ENCODE measurements at regions not wholly inside any gene's neighbourhood (a gene's known extent, or its start where the extent isn't known, plus 50 kb on each side); places are given as distances from the start of the nearest gene placed in this dataset.

DNA sequence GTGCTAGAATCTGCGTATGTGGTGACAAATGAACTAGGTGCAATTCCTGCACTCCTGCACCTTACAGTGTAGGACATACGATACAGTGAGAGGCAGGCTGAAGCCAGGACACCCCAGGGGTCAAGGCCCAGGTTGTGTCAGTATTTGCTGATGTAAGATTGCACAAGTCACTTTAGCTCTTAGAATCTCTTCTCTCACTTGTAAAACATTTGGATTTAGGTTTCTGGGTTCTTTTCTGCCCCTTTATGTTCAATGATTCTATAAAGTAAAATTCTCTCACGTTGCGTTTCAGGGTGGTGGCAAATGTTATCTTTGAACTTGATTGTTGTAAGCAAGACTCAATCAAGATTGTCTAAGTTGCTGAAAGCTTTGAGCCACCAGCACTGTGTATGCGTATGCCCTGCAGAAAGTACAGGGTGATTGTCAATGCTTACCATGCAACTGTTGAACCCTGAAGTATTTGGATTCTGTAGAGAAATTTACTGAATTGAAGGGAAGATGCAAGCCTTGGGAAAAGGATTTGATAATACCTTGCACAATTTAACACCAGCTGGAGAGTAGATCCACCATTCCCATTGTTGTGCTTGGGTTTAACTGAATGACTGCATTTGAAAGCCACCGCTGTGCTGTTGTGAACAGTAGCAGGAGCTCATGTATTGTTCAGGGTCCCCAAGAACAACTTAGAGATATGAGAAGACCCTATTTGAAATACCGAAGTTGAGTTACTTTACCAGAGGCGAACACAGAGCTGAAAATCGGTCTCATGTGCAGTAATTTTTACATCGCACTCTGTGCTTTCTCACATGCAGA lies 106.1 kb upstream of the CITED2 start:
- no peaks in the 10 kb centered on the region for H3K79me2 ChIP-seq (ENCODE audit: low read length)
- H2AFZ ChIP-seq (ENCODE audit: low read length) = no peak overlapping the region
- no peak overlapping the region for H3K27ac ChIP-seq (ENCODE audit: low read length)
- TF ChIP-seq CTCF (IDR thresholded peaks at IDR 0.05; ENCODE audit: low read length) = no peak
- no peak for TF ChIP-seq EZH2 (optimal IDR thresholded peaks at IDR 0.05; ENCODE audit: low read depth, low read length)
- no peak for TF ChIP-seq EZH2phosphoT487 (IDR thresholded peaks at IDR 0.05; ENCODE audit: low read length)
- H3K27me3 ChIP-seq (replicated peaks; ENCODE audit: insufficient read depth, low read length) = no peaks in the 10 kb centered on the region
- no peak overlapping the region for H3K4me3 ChIP-seq (ENCODE audit: low read length)
- H3K9me2 ChIP-seq (replicated peaks; ENCODE audit: insufficient read depth, low read length) = no peaks in the 10 kb centered on the region
- H3K4me2 ChIP-seq (ENCODE audit: low read depth, low read length) = no peak overlapping the region
- H3K36me3 ChIP-seq (replicated peaks; ENCODE audit: insufficient read depth, low read length) = no peaks in the 10 kb centered on the region
- peaks cover 17% of the 10 kb centered on the region; the same call in 1 of the 2 replicates for H3K4me1 ChIP-seq (ENCODE audit: low read length)
- H3K9ac ChIP-seq (ENCODE audit: low read length) = no peak overlapping the region
- H3F3A ChIP-seq (ENCODE audit: insufficient read depth, low read length) = no peaks in the 10 kb centered on the region; the same call in 1 of the 2 replicates
- DNase-seq = no peak
- no peaks in the 10 kb centered on the region for H4K20me1 ChIP-seq (ENCODE audit: insufficient read depth, low read length)
- no peaks in the 10 kb centered on the region for H3K9me3 ChIP-seq (replicated peaks; ENCODE audit: insufficient read depth, low read length)

DNA sequence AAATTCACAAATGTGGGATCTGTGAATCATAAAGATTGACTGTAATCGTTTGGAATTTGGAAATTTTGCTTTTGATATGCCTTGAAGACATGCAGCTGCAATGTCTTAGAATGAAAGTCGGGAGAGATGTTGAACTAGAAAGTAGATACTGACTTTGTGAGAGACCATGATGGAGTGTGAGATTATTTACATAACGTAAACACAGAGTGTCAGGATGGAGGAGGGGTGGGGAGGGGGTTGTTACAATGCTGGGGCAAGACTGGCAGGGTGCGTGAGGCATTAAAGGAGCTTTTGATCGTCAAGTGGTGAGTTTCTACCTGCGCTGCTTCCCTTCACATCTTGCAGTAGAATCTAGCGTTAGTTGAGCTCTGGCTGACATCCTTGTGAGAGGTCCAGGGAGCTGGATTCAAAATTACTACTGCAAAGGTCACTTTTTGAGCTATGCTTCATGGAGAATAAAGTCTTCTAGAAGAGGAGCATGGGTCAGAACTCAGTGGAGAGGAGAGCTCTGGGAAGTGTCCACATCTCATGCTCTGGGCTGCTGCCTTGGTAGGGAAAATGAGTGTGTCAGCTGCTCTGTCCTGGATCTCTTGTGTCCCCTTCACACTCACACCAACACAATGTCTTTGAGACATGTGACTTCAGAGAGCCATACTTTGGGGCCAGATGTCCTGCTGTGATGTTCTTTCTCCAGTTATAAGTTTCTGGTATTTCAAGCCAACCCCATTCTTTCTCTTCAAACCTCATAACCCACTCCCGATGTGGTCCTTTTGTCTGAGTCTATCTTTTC lies 105.2 kb upstream of the CITED2 start:
- Histone ChIP-seq H4K20me1 (ENCODE audit: insufficient read depth, low read length) (no peaks in the 10 kb centered on the region), H3K9ac (ENCODE audit: low read length) (no peak overlapping the region), H3K27me3 (replicated peaks; ENCODE audit: insufficient read depth, low read length) (no peaks in the 10 kb centered on the region), H3K9me3 (replicated peaks; ENCODE audit: insufficient read depth, low read length) (no peaks in the 10 kb centered on the region), H3K36me3 (replicated peaks; ENCODE audit: insufficient read depth, low read length) (no peaks in the 10 kb centered on the region), H3K79me2 (ENCODE audit: low read length) (no peaks in the 10 kb centered on the region), H3K27ac (ENCODE audit: low read length) (no peak overlapping the region), H3K4me1 (ENCODE audit: low read length) (peaks cover 17% of the 10 kb centered on the region; the same call in 1 of the 2 replicates), H3K4me2 (ENCODE audit: low read depth, low read length) (no peak overlapping the region), H2AFZ (ENCODE audit: low read length) (no peak overlapping the region), H3K4me3 (ENCODE audit: low read length) (no peak overlapping the region), H3K9me2 (replicated peaks; ENCODE audit: insufficient read depth, low read length) (no peaks in the 10 kb centered on the region), H3F3A (ENCODE audit: insufficient read depth, low read length) (no peaks in the 10 kb centered on the region; the same call in 1 of the 2 replicates)
- no peak for TF ChIP-seq EZH2 (optimal IDR thresholded peaks at IDR 0.05; ENCODE audit: low read depth, low read length)
- TF ChIP-seq EZH2phosphoT487 (IDR thresholded peaks at IDR 0.05; ENCODE audit: low read length) = no peak
- TF ChIP-seq CTCF (IDR thresholded peaks at IDR 0.05; ENCODE audit: low read length) = no peak
- no peak for DNase-seq

DNA sequence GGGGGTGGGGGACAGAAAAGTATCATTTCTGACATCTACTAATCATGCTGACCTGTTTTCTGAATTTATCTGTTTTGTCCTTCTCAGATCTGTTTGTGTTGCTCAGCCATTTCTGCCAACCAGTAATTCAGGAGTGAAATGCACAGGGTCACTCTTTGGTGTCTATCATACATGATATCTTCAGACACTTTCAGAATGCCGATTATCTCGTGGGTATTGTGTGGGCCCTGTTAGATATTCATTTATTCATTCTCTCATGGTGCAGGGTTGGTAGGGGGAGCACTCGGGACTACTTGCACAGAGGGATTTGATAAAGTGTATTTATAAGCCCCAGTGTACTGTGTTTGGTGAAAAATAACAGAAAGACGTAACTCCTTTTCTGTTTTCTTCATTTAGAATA lies 101.2 kb upstream of the CITED2 start:
- no peak overlapping the region for H3K4me2 ChIP-seq (ENCODE audit: low read depth, low read length)
- H2AFZ ChIP-seq (ENCODE audit: low read length) = no peak overlapping the region
- H3K27me3 ChIP-seq (replicated peaks; ENCODE audit: insufficient read depth, low read length) = no peaks in the 10 kb centered on the region
- H4K20me1 ChIP-seq (ENCODE audit: insufficient read depth, low read length) = no peaks in the 10 kb centered on the region
- TF ChIP-seq CTCF (IDR thresholded peaks at IDR 0.05; ENCODE audit: low read length) (no peak), EZH2 (optimal IDR thresholded peaks at IDR 0.05; ENCODE audit: low read depth, low read length) (no peak), EZH2phosphoT487 (IDR thresholded peaks at IDR 0.05; ENCODE audit: low read length) (no peak)
- no peak for DNase-seq
- H3K4me3 ChIP-seq (ENCODE audit: low read length) = no peak overlapping the region
- no peak overlapping the region for H3K27ac ChIP-seq (ENCODE audit: low read length)
- H3F3A ChIP-seq (ENCODE audit: insufficient read depth, low read length) = no peaks in the 10 kb centered on the region
- no peaks in the 10 kb centered on the region for H3K9me3 ChIP-seq (replicated peaks; ENCODE audit: insufficient read depth, low read length)
- H3K9me2 ChIP-seq (replicated peaks; ENCODE audit: insufficient read depth, low read length) = no peaks in the 10 kb centered on the region
- no peak overlapping the region for H3K9ac ChIP-seq (ENCODE audit: low read length)
- H3K4me1 ChIP-seq (ENCODE audit: low read length) = no peaks in the 10 kb centered on the region
- H3K79me2 ChIP-seq (ENCODE audit: low read length) = no peaks in the 10 kb centered on the region
- H3K36me3 ChIP-seq (replicated peaks; ENCODE audit: insufficient read depth, low read length) = no peaks in the 10 kb centered on the region
